Esophagus squamous epithelium (tissue), 5 donors: ENCODE measurements at regions not wholly inside any gene's neighbourhood (a gene's known extent, or its start where the extent isn't known, plus 50 kb on each side); places are given as distances from the start of the nearest gene placed in this dataset.
"Not testable (repeated sequence)": the region's sequence is repeated elsewhere in the genome, so short reads cannot be mapped to it uniquely, and the experiment has no call there.

Source experiments
- DNase-seq: peaks from one replicate; lab custom pipeline; 2025; lab: John Stamatoyannopoulos, UW
- H3K27ac ChIP-seq, 4 donors: fragments of 200-600 bp; sonication (generic); one replicate each; pipeline ENCODE4 v1.5.1; 2016 to 2019; ENCODE audit warnings: mild to moderate bottlenecking in 1 of 4
- H3K27me3 ChIP-seq, 4 donors: fragments of 200-600 bp; sonication (generic); 1 replicate in 3 of 4; 2 replicates in 1 of 4; pipeline versions ENCODE4 v1.5.1 to v1.6.0; 2017 to 2021; ENCODE audit warnings: antibody characterized with exemption in 1 of 4
- H3K36me3 ChIP-seq, 3 donors: fragments of 200-600 bp; sonication (generic); one replicate each; pipeline ENCODE4 v1.5.1; 2016 to 2019
- H3K4me1 ChIP-seq, 3 donors: fragments of 200-600 bp; sonication (generic); one replicate each; pipeline ENCODE4 v1.5.1; 2017 to 2019
- H3K4me3 ChIP-seq, 4 donors: fragments of 200-600 bp; sonication (generic); 1 replicate in 3 of 4; 2 replicates in 1 of 4; pipeline ENCODE4 v1.5.1; 2016 to 2019; ENCODE audit warnings: mild to moderate bottlenecking in 2 of 4, moderate library complexity in 1 of 4
- H3K9me3 ChIP-seq, 3 donors: fragments of 200-600 bp; sonication (generic); one replicate each; pipeline ENCODE4 v1.5.1; 2016 to 2019
- POLR2A ChIP-seq, 4 donors: fragments of 450-650 bp; IDR thresholded peaks; one replicate each; pipeline ENCODE4 v1.6.1; 2017; ENCODE audit warnings: antibody characterized with exemption in 4 of 4, mild to moderate bottlenecking in 4 of 4, moderate library complexity in 3 of 4
- WGBS, 2 donors: methylation state at CpG; one replicate each; pipeline ENCODE4 v1.1.5; 2018; 5-methylcytosine and 5-hydroxymethylcytosine counted together
- intact Hi-C: fragments of 100-400 bp; cut with DNase I; formaldehyde crosslinking; loops from one replicate; pipeline ENCODE4 v1.15.0; 2022
- TF ChIP-seq, protein P1 (sequence below), 6 experiments: fragments of 450-650 bp in 4 of 6; fragments of 200-600 bp in 2 of 6; sonication (generic) in 2 of 6; IDR thresholded peaks; one replicate each; pipeline ENCODE4 v1.5.1; 2016 to 2019; ENCODE audit warnings: antibody characterized with exemption in 6 of 6, mild to moderate bottlenecking in 4 of 6, moderate library complexity in 4 of 6
- donor health status: DM: yes; HTN: yes; CAD: no.

DNA sequence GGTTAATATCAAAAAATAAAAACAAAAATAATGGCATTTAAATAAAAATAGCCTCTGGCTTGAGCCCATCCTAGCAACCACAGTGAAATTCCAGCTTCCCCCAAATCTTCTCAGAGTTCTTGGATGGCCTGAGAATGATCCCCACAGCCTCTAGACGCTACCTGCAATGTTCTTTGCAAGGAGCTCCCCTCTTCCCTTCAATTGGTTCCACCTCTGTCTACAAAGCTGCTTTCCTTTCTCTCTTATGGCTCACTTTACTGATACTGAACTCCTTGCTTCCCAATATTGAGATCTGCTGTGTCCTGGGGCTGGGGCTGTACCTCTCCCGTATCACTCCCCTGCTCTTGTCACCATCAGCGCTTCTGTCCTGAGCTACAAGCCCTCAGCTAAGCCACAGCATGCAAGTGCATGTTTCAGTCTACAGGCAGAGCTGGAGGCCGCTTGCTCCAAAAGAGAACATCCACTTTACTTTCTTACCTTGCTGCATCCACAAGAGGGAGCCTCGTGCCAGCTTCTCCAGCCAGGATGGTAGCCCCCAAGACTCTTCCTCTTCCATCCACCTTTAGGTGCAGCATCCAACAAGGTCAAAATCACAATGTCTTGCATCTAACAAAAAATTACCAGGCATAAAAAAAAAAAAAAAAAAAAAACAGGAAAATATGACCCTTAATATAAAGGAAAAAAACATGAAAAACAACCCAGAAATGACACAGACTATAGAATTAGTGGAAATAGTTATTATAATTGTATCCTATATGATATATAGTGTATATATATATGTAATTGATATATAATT is 57.4 kb upstream of the PRSS3 start:
- Histone ChIP-seq H3K9me3 (no peaks in the 10 kb centered on the region), H3K27ac (peak overlapping the region in 3 of 4 donors; percentile 19 to 42 (median 34)), H3K27me3 (peaks cover 0 to 10% (median 0%) of the 10 kb centered on the region in 4 donors), H3K4me1 (peaks cover 0 to 29% (median 0%) of the 10 kb centered on the region in 3 donors), H3K36me3 (no peaks in the 10 kb centered on the region), H3K4me3 (no peak overlapping the region)
- intact Hi-C loops: no loop called here
- WGBS, 2 donors: 23 to 26% methylated on average over 5 of the region's 5 CpGs
- TF ChIP-seq, protein P1, sequence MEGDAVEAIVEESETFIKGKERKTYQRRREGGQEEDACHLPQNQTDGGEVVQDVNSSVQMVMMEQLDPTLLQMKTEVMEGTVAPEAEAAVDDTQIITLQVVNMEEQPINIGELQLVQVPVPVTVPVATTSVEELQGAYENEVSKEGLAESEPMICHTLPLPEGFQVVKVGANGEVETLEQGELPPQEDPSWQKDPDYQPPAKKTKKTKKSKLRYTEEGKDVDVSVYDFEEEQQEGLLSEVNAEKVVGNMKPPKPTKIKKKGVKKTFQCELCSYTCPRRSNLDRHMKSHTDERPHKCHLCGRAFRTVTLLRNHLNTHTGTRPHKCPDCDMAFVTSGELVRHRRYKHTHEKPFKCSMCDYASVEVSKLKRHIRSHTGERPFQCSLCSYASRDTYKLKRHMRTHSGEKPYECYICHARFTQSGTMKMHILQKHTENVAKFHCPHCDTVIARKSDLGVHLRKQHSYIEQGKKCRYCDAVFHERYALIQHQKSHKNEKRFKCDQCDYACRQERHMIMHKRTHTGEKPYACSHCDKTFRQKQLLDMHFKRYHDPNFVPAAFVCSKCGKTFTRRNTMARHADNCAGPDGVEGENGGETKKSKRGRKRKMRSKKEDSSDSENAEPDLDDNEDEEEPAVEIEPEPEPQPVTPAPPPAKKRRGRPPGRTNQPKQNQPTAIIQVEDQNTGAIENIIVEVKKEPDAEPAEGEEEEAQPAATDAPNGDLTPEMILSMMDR (IDR thresholded peaks at IDR 0.05): peak in 5 of 6 experiments; percentile 37 to 81 (median 46)
- TF ChIP-seq POLR2A (IDR thresholded peaks at IDR 0.05): no peak
- DNase-seq: no peak

DNA sequence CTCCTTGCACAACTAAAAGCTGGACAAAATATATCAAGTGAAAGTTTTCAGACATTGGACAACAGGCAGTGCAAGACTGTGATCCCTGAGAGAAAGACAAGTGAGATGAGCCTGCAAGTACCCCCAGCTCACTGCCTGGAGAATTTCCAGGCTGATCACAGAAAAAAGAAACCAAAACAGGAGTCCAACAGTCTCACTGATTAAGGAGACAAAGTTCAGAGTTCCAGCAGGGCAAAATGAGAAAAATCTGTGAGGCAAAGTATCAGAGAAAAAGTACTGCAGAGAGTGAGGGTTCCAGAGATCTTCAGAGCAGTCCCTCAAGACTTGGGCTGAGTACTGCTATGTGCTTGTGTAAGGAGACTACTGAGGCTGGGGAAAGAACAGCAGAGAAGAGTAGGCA is 56.0 kb upstream of the PRSS3 start:
- intact Hi-C loops: no loop called here
- Histone ChIP-seq H3K27ac (no peak overlapping the region), H3K36me3 (no peaks in the 10 kb centered on the region), H3K9me3 (no peaks in the 10 kb centered on the region), H3K4me1 (peaks cover 0 to 24% (median 0%) of the 10 kb centered on the region in 3 donors), H3K4me3 (no peak overlapping the region), H3K27me3 (peaks cover 0 to 10% (median 0%) of the 10 kb centered on the region in 4 donors)
- no peak for DNase-seq
- TF ChIP-seq, protein P1 (IDR thresholded peaks at IDR 0.05): no peak

DNA sequence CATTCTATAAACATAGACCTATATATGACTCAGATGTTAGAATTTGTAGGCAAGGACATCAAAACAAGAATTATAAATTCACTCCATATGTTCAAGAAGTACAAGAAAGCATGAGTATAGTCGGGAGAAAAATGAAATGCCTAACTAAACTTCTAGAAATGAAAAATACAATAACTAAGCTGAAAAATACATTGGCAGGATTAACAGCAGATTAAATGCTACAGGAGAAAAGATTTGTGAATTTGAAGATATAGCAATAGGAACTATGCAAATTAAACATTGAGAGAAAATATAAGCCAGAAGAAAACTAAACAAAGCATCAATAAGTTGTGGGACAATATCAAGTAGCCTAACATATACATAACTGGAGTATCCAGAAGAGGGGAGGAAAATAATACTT is 55.3 kb upstream of the PRSS3 start:
- H3K9me3 ChIP-seq: no peaks in the 10 kb centered on the region
- DNase-seq: no peak
- no peak for TF ChIP-seq POLR2A (IDR thresholded peaks at IDR 0.05)
- TF ChIP-seq, protein P1 (IDR thresholded peaks at IDR 0.05): no peak
- H3K4me1 ChIP-seq: peaks cover 0 to 17% (median 0%) of the 10 kb centered on the region in 3 donors
- intact Hi-C loops: no loop called here
- 71 to 82% methylated on average over 1 of the region's 1 CpG for WGBS, 2 donors
- peaks cover 0 to 5% (median 0%) of the 10 kb centered on the region in 4 donors for H3K27me3 ChIP-seq
- no peak overlapping the region for H3K4me3 ChIP-seq
- H3K36me3 ChIP-seq: no peaks in the 10 kb centered on the region
- H3K27ac ChIP-seq: no peak overlapping the region

DNA sequence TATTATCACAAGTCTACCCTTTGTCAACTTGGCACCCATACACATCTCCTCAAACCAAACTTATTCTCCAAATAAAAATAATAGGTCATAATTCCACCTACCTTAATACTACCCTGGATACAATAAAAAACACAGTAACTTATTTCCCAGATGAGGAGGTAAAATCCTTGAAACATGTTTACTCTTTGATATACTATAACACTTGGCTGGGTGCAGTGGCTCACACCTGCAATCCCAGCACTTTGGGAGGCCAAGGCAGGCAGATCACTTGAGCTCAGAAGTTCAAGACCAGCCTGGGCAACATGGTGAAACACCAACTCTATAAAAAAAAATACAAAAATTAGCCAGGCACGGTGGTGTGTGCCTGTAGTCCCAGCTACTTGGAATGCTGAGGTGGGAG is 54.4 kb upstream of the PRSS3 start:
- H3K4me3 ChIP-seq, H3K4me1 ChIP-seq, intact Hi-C loops, H3K27ac ChIP-seq, H3K27me3 ChIP-seq, H3K9me3 ChIP-seq, H3K36me3 ChIP-seq, DNase-seq: not testable (repeated sequence)
- WGBS, 2 donors: 69 to 71% methylated on average over 1 of the region's 1 CpG

DNA sequence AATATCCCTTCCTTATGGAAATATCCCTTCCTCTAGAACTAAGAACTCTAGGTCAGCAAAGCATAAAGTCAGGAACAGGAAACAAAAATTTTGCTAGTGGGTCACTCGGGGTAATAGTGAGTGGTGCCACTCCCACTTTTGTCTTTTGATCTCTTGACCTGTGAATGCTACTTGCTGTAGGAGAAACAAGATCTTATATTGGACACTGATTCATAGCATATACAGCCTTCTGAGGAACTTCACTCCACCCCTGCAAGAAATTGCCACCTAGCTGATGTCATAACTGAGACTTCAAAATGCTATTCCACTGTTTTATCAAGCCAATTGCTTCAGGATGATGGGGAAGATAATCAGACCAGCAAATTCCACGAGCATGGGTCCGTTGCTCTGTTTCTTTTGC is 53.3 kb upstream of the PRSS3 start:
- Histone ChIP-seq H3K27ac (peak overlapping the region in 3 of 4 donors; percentile 14 to 60 (median 42)), H3K9me3 (no peaks in the 10 kb centered on the region), H3K27me3 (no peaks in the 10 kb centered on the region), H3K36me3 (no peaks in the 10 kb centered on the region), H3K4me1 (peaks cover 0 to 5% (median 0%) of the 10 kb centered on the region in 3 donors), H3K4me3 (no peak overlapping the region)
- intact Hi-C loops: no loop called here
- no peak for DNase-seq
- TF ChIP-seq, protein P1 (IDR thresholded peaks at IDR 0.05): no peak
- TF ChIP-seq POLR2A (IDR thresholded peaks at IDR 0.05): no peak
- WGBS, 2 donors: 69 to 83% methylated on average over 3 of the region's 3 CpGs
